Esophagus (tissue), 2 donors: ENCODE measurements at regions not wholly inside any gene's neighbourhood (a gene's known extent, or its start where the extent isn't known, plus 50 kb on each side); places are given as distances from the start of the nearest gene placed in this dataset.

Experiments used
- H3K27ac ChIP-seq, 2 donors: one replicate each; pipeline ENCODE4 v1.5.1; 2013; ENCODE audit warnings: low read depth in 2 of 2, mild to moderate bottlenecking in 2 of 2, inconsistent platforms in 1 of 2, low read length in 1 of 2, moderate library complexity in 1 of 2
- H3K27me3 ChIP-seq, 2 donors: one replicate each; pipeline ENCODE4 v1.6.1; 2013; ENCODE audit warnings: low read length in 2 of 2, control low read depth in 1 of 2, mild to moderate bottlenecking in 1 of 2; ENCODE audit not compliant: insufficient read depth in 2 of 2, control insufficient read depth in 1 of 2
- H3K36me3 ChIP-seq, 2 donors: one replicate each; pipeline ENCODE4 v1.6.1; 2013; ENCODE audit warnings: low read length in 1 of 2; ENCODE audit not compliant: control insufficient read depth in 2 of 2, insufficient read depth in 2 of 2
- H3K4me1 ChIP-seq, 2 donors: one replicate each; pipeline ENCODE4 v1.6.1; 2013; ENCODE audit warnings: low read length in 1 of 2; ENCODE audit not compliant: control insufficient read depth in 2 of 2, insufficient read depth in 2 of 2
- H3K4me3 ChIP-seq, 2 donors: one replicate each; pipeline ENCODE4 v1.5.1; 2013; ENCODE audit warnings: low read length in 2 of 2, mild to moderate bottlenecking in 2 of 2, low read depth in 1 of 2, moderate library complexity in 1 of 2
- H3K9me3 ChIP-seq, 2 donors: one replicate each; pipeline ENCODE4 v1.6.1; 2013; ENCODE audit warnings: mild to moderate bottlenecking in 2 of 2, low read depth in 1 of 2, low read length in 1 of 2, moderate library complexity in 1 of 2; ENCODE audit not compliant: control insufficient read depth in 2 of 2, insufficient read depth in 1 of 2
- WGBS, 2 donors: extraction: QIAGEN DNeasy Blood & Tissue Kit; methylation state at CpG; one replicate each; pipeline ENCODE4 v1.1.7; 2013; 5-methylcytosine and 5-hydroxymethylcytosine counted together
- donor health status: healthy with polysubstance abuse.
- donor health status: Bipolar disorder and iron deficiency.

GRCh38 chr2:18777250-18777812, 188.0 kb upstream of the NT5C1B start:
- no peak overlapping the region for H3K4me3 ChIP-seq
- H3K27ac ChIP-seq: no peak overlapping the region
- no peaks in the 10 kb centered on the region for H3K9me3 ChIP-seq
- H3K4me1 ChIP-seq: no peaks in the 10 kb centered on the region
- 51 to 71% methylated on average over 2 of the region's 2 CpGs for WGBS, 2 donors
- no peaks in the 10 kb centered on the region for H3K36me3 ChIP-seq
- no peaks in the 10 kb centered on the region for H3K27me3 ChIP-seq

GRCh38 chr2:18771212-18771611, 181.8 kb upstream of the NT5C1B start:
- Histone ChIP-seq H3K36me3 (no peaks in the 10 kb centered on the region), H3K4me3 (no peak overlapping the region), H3K27ac (no peak overlapping the region), H3K4me1 (no peaks in the 10 kb centered on the region), H3K27me3 (no peaks in the 10 kb centered on the region), H3K9me3 (no peaks in the 10 kb centered on the region)
- 70 to 73% methylated on average over 1 of the region's 1 CpG for WGBS, 2 donors

GRCh38 chr2:18763338-18763737, 174.0 kb upstream of the NT5C1B start:
- no peaks in the 10 kb centered on the region for H3K9me3 ChIP-seq
- H3K4me3 ChIP-seq: no peak overlapping the region
- no peaks in the 10 kb centered on the region for H3K4me1 ChIP-seq
- 82 to 83% methylated on average over 1 of the region's 1 CpG for whole genome bisulfite sequencing, 2 donors
- H3K36me3 ChIP-seq: no peaks in the 10 kb centered on the region
- no peak overlapping the region for H3K27ac ChIP-seq
- H3K27me3 ChIP-seq: no peaks in the 10 kb centered on the region

GRCh38 chr2:18762667-18763066, 173.3 kb upstream of the NT5C1B start:
- Histone ChIP-seq H3K4me3 (no peak overlapping the region), H3K27me3 (no peaks in the 10 kb centered on the region), H3K27ac (no peak overlapping the region), H3K36me3 (no peaks in the 10 kb centered on the region), H3K9me3 (no peaks in the 10 kb centered on the region), H3K4me1 (no peaks in the 10 kb centered on the region)
- WGBS, 2 donors: 40 to 47% methylated on average over 1 of the region's 1 CpG

GRCh38 chr2:18754286-18754685, 164.9 kb upstream of the NT5C1B start:
- 95% methylated on average over 1 of the region's 1 CpG for WGBS, 2 donors
- Histone ChIP-seq H3K27ac (no peak overlapping the region), H3K4me3 (no peak overlapping the region), H3K4me1 (no peaks in the 10 kb centered on the region), H3K36me3 (no peaks in the 10 kb centered on the region), H3K9me3 (no peaks in the 10 kb centered on the region), H3K27me3 (no peaks in the 10 kb centered on the region)

GRCh38 chr2:18753722-18754121, 164.4 kb upstream of the NT5C1B start:
- Histone ChIP-seq H3K4me1 (no peaks in the 10 kb centered on the region), H3K36me3 (no peaks in the 10 kb centered on the region), H3K4me3 (no peak overlapping the region), H3K9me3 (no peaks in the 10 kb centered on the region), H3K27ac (no peak overlapping the region), H3K27me3 (no peaks in the 10 kb centered on the region)
- 92% methylated on average over 4 of the region's 4 CpGs for WGBS, 2 donors

- Histone ChIP-seq H3K27me3 (no peaks in the 10 kb centered on the region), H3K4me1 (no peaks in the 10 kb centered on the region), H3K36me3 (no peaks in the 10 kb centered on the region), H3K9me3 (no peaks in the 10 kb centered on the region), H3K4me3 (no peak overlapping the region), H3K27ac (no peak overlapping the region)
- 69 to 70% methylated on average over 6 of the region's 6 CpGs for WGBS, 2 donors
Observed at GRCh38 chr2:18752667-18753422, 163.5 kb upstream of the NT5C1B start.

- no peaks in the 10 kb centered on the region for H3K27me3 ChIP-seq
- H3K9me3 ChIP-seq: no peaks in the 10 kb centered on the region
- WGBS, 2 donors: 64 to 71% methylated on average over 10 of the region's 10 CpGs
- H3K27ac ChIP-seq: no peak overlapping the region
- no peaks in the 10 kb centered on the region for H3K36me3 ChIP-seq
- no peaks in the 10 kb centered on the region for H3K4me1 ChIP-seq
- no peak overlapping the region for H3K4me3 ChIP-seq
Observed at GRCh38 chr2:18752022-18752493, 162.7 kb upstream of the NT5C1B start.

- no peaks in the 10 kb centered on the region for H3K9me3 ChIP-seq
- H3K36me3 ChIP-seq: no peaks in the 10 kb centered on the region
- H3K27me3 ChIP-seq: no peaks in the 10 kb centered on the region
- H3K27ac ChIP-seq: no peak overlapping the region
- H3K4me3 ChIP-seq: no peak overlapping the region
- H3K4me1 ChIP-seq: no peaks in the 10 kb centered on the region
- WGBS, 2 donors: 61 to 68% methylated on average over 5 of the region's 5 CpGs
Observed at GRCh38 chr2:18750672-18751554, 161.5 kb upstream of the NT5C1B start.
